GM12892 (cell line): ENCODE measurements at regions not wholly inside any gene's neighbourhood (a gene's known extent, or its start where the extent isn't known, plus 50 kb on each side); places are given as distances from the start of the nearest gene placed in this dataset.

Experiments
- DNase-seq: peaks from one replicate; pipeline ENCODE4 v3.0.0; 2011; ENCODE audit not compliant: insufficient read length
- FAIRE-seq: peaks from 2 replicates; lab custom pipeline; 2011; peaks lifted over from hg19 to GRCh38; lab: Jason Lieb, UNC
- POLR2A ChIP-seq: IDR thresholded peaks from 2 replicates; pipeline ENCODE4 v1.6.1; 2011; ENCODE audit warnings: low read depth, low read length, control low read depth
- POLR2AphosphoS5 ChIP-seq: IDR thresholded peaks from 2 replicates; pipeline ENCODE4 v1.6.1; 2011; ENCODE audit warnings: low read depth, low read length, control low read depth
- TAF1 ChIP-seq: IDR thresholded peaks from 2 replicates; pipeline ENCODE4 v1.6.1; 2011; ENCODE audit warnings: low read depth, mild to moderate bottlenecking, control low read depth, low read length, borderline replicate concordance

- TF ChIP-seq TAF1 (no peak), POLR2AphosphoS5 (no peak), POLR2A (no peak)
- FAIRE-seq: no peak
- no peak for DNase-seq
These were observed 152.0 kb downstream of the GASK1B start for GRCh38 chr4:158020734-158021346.

- FAIRE-seq: no peak
- no peak for TF ChIP-seq POLR2A
- no peak for TF ChIP-seq POLR2AphosphoS5
- no peak for TF ChIP-seq TAF1
- DNase-seq: no peak
These were observed 152.6 kb downstream of the GASK1B start for GRCh38 chr4:158020176-158020575.

GRCh38 chr4:158018831-158019230 lies 154.0 kb downstream of the GASK1B start:
- no peak for FAIRE-seq
- DNase-seq: no peak
- TF ChIP-seq POLR2A: no peak
- no peak for TF ChIP-seq POLR2AphosphoS5
- TF ChIP-seq TAF1: no peak

- TF ChIP-seq POLR2AphosphoS5 (no peak), POLR2A (no peak), TAF1 (no peak)
- FAIRE-seq: no peak
These were observed 154.5 kb downstream of the GASK1B start for GRCh38 chr4:158018221-158018830.

GRCh38 chr4:158016511-158016910 lies 156.3 kb downstream of the GASK1B start:
- TF ChIP-seq POLR2AphosphoS5 (no peak), TAF1 (no peak), POLR2A (no peak)
- FAIRE-seq (no peak), DNase-seq (no peak)

More at GRCh38 chr4:158018221-158018830, 154.5 kb downstream of the GASK1B start:
- no peak for DNase-seq

GRCh38 chr4:158015241-158015640 lies 157.6 kb downstream of the GASK1B start:
- FAIRE-seq (no peak), DNase-seq (no peak)
- TF ChIP-seq POLR2A (no peak), TAF1 (no peak), POLR2AphosphoS5 (no peak)

GRCh38 chr4:158013858-158014257 lies 159.0 kb downstream of the GASK1B start:
- TF ChIP-seq TAF1 (no peak), POLR2A (no peak), POLR2AphosphoS5 (no peak)
- no peak for FAIRE-seq
- DNase-seq: no peak

- no peak for FAIRE-seq
- TF ChIP-seq POLR2AphosphoS5: no peak
- no peak for TF ChIP-seq POLR2A
- no peak for TF ChIP-seq TAF1
- DNase-seq: no peak
These were observed 162.5 kb downstream of the GASK1B start for GRCh38 chr4:158010361-158010760.

- no peak for TF ChIP-seq TAF1
- TF ChIP-seq POLR2AphosphoS5: no peak
- TF ChIP-seq POLR2A: no peak
- DNase-seq (no peak), FAIRE-seq (no peak)
These were observed 164.1 kb downstream of the GASK1B start for GRCh38 chr4:158008551-158009218.

- no peak for DNase-seq
- no peak for FAIRE-seq
- TF ChIP-seq TAF1 (no peak), POLR2AphosphoS5 (no peak), POLR2A (no peak)
These were observed 165.3 kb downstream of the GASK1B start for GRCh38 chr4:158007566-158007965.

GRCh38 chr4:158006990-158007389 lies 165.8 kb downstream of the GASK1B start:
- TF ChIP-seq POLR2A (no peak), POLR2AphosphoS5 (no peak), TAF1 (no peak)
- DNase-seq: no peak
- no peak for FAIRE-seq

GRCh38 chr4:158005021-158005420 lies 167.8 kb downstream of the GASK1B start:
- FAIRE-seq: no peak
- no peak for DNase-seq
- TF ChIP-seq POLR2AphosphoS5: no peak

GRCh38 chr4:158004101-158004500 lies 168.7 kb downstream of the GASK1B start:
- TF ChIP-seq TAF1: no peak
- no peak for TF ChIP-seq POLR2A
- no peak for TF ChIP-seq POLR2AphosphoS5
- no peak for DNase-seq
- FAIRE-seq: no peak
